ENCODE measurements at regions not wholly inside any gene's neighbourhood (a gene's known extent, or its start where the extent isn't known, plus 50 kb on each side); places are given as distances from the start of the nearest gene placed in this dataset.

GRCh38 chr13:18232298-18232993 is 949.2 kb downstream of the TUBA3C start:
- TF ChIP-seq CTCF (IDR thresholded peaks at IDR 0.05) (no peak), POLR2A (IDR thresholded peaks at IDR 0.05) (no peak), EP300 (IDR thresholded peaks at IDR 0.05) (no peak)

Measured in ovary (tissue), 3 donors.